B cell (primary cell): ENCODE measurements at regions not wholly inside any gene's neighbourhood (a gene's known extent, or its start where the extent isn't known, plus 50 kb on each side); places are given as distances from the start of the nearest gene placed in this dataset.

Experiments used
- ATAC-seq: fragments of 200-7000 bp; cut with Tn5 transposase; one replicate; pipeline ENCODE4 v1.10.0; 2021; ENCODE audit warnings: low read depth, mild to moderate bottlenecking, moderate number of reproducible peaks, moderate library complexity
- CTCF ChIA-PET: fragments of 350-600 bp; sonication (Branson Sonifier 250); formaldehyde crosslinking; loops from one replicate; lab custom pipeline; 2021; ENCODE audit warnings: antibody characterized with exemption, inconsistent platforms; lab: Charles Lee
- POLR2A ChIA-PET: fragments of 350-600 bp; sonication (Branson Sonifier 250); formaldehyde crosslinking; loops from one replicate; lab custom pipeline; 2021; ENCODE audit warnings: antibody characterized with exemption; lab: Charles Lee
- DNase-seq: peaks from one replicate; pipeline ENCODE4 v3.0.0; 2013
- H2AFZ ChIP-seq: 2 replicates; pipeline ENCODE4 v1.6.1; 2012; ENCODE audit warnings: mild to moderate bottlenecking, low read depth, low read length; ENCODE audit not compliant: insufficient read depth, poor library complexity, severe bottlenecking
- H3K27ac ChIP-seq, 2 donors: 1 replicate in 1 of 2; 2 replicates in 1 of 2; pipeline ENCODE4 v1.5.1; 2012 to 2013; ENCODE audit warnings: low read length in 2 of 2, mild to moderate bottlenecking in 2 of 2, moderate library complexity in 1 of 2
- H3K27me3 ChIP-seq, 4 experiments: fragments of 200-600 bp in 1 of 4; sonication (generic) in 1 of 4; replicated peaks in 1 of 4; 1 replicate in 2 of 4; 2 replicates in 2 of 4; pipeline versions ENCODE4 v1.6.1 to v1.7.0; 2013 to 2016; ENCODE audit warnings: low read length in 3 of 4, mild to moderate bottlenecking in 2 of 4, mixed read lengths in 1 of 4, moderate library complexity in 1 of 4; ENCODE audit not compliant: insufficient read depth in 4 of 4, control insufficient read depth in 3 of 4; ENCODE audit errors: control extremely low read depth in 1 of 4
- H3K36me3 ChIP-seq, 2 experiments: replicated peaks in 1 of 2; 1 replicate in 1 of 2; 2 replicates in 1 of 2; pipeline versions ENCODE4 v1.6.1 to v1.7.1; 2013; ENCODE audit warnings: low read length in 1 of 2; ENCODE audit not compliant: insufficient read depth in 2 of 2, control insufficient read depth in 1 of 2; ENCODE audit errors: control extremely low read depth in 1 of 2, extremely low read depth in 1 of 2
- H3K4me1 ChIP-seq, 2 donors: fragments of 200-600 bp in 1 of 2; sonication (generic) in 1 of 2; 1 replicate in 1 of 2; 2 replicates in 1 of 2; pipeline versions ENCODE4 v1.5.1 to v1.6.1; 2013 to 2017; ENCODE audit warnings: low read length in 2 of 2; ENCODE audit not compliant: control insufficient read depth in 2 of 2, insufficient read depth in 2 of 2
- H3K4me2 ChIP-seq: replicated peaks from 2 replicates; pipeline ENCODE3; 2012; ENCODE audit warnings: mild to moderate bottlenecking, low read depth, low read length; ENCODE audit not compliant: poor library complexity, severe bottlenecking
- H3K4me3 ChIP-seq, 5 experiments: fragments of 200-600 bp in 1 of 5; sonication (generic) in 1 of 5; 1 replicate in 3 of 5; 2 replicates in 2 of 5; pipeline versions ENCODE4 v1.5.1 to v1.7.0; 2011 to 2016; ENCODE audit warnings: low read length in 4 of 5, mild to moderate bottlenecking in 4 of 5, low read depth in 2 of 5, control low read depth in 1 of 5, moderate library complexity in 1 of 5; ENCODE audit not compliant: insufficient read depth in 1 of 5; ENCODE audit errors: control extremely low read depth in 1 of 5, extremely low read depth in 1 of 5
- H3K79me2 ChIP-seq: fragments of 200-600 bp; sonication (generic); one replicate; pipeline ENCODE4 v1.6.0; 2016; ENCODE audit warnings: low read length; ENCODE audit not compliant: control insufficient read depth, insufficient read depth
- H3K9ac ChIP-seq: fragments of 200-600 bp; sonication (generic); 2 replicates; pipeline ENCODE4 v1.6.1; 2017; ENCODE audit warnings: mild to moderate bottlenecking, low read length, moderate library complexity
- H3K9me3 ChIP-seq, 3 donors: one replicate each; pipeline versions ENCODE4 v1.6.1 to v1.7.1; 2013; ENCODE audit warnings: low read length in 2 of 3; ENCODE audit not compliant: control insufficient read depth in 2 of 3, insufficient read depth in 1 of 3; ENCODE audit errors: control extremely low read depth in 1 of 3
- H4K20me1 ChIP-seq: 2 replicates; pipeline ENCODE4 v1.6.0; 2012; ENCODE audit warnings: mild to moderate bottlenecking, low read length; ENCODE audit not compliant: insufficient read depth, control insufficient read depth, poor library complexity, severe bottlenecking
- H3K27ac Mint-ChIP-seq: one replicate; pipeline ENCODE4 v1.8.0; 2021; ENCODE audit warnings: mixed read lengths
- H3K27me3 Mint-ChIP-seq: one replicate; pipeline ENCODE4 v1.8.0; 2021; ENCODE audit warnings: mixed read lengths
- H3K4me1 Mint-ChIP-seq: one replicate; pipeline ENCODE4 v1.8.0; 2021; ENCODE audit warnings: mixed read lengths
- H3K4me3 Mint-ChIP-seq: one replicate; pipeline ENCODE4 v1.8.0; 2021; ENCODE audit warnings: mixed read lengths
- H3K9me3 Mint-ChIP-seq: one replicate; pipeline ENCODE4 v1.8.0; 2022; ENCODE audit warnings: mixed read lengths; ENCODE audit not compliant: insufficient read depth
- EZH2 ChIP-seq: IDR thresholded peaks from 2 replicates; pipeline ENCODE4 v1.6.1; 2012; ENCODE audit warnings: borderline replicate concordance, low read depth, mild to moderate bottlenecking, moderate library complexity, low read length; ENCODE audit not compliant: insufficient read depth, poor library complexity, severe bottlenecking
- WGBS: methylation state at CpG from one replicate; pipeline ENCODE4 v1.1.5; 2013; ENCODE audit warnings: missing lambda C conversion rate; ENCODE audit not compliant: insufficient coverage; 5-methylcytosine and 5-hydroxymethylcytosine counted together
- intact Hi-C: fragments of 100-400 bp; cut with micrococcal nuclease; formaldehyde crosslinking; loops from one replicate; pipeline ENCODE4 v1.10.0; 2022
- TF ChIP-seq, protein P1 (sequence below): fragments of 200-600 bp; IDR thresholded peaks from one replicate; pipeline ENCODE4 v1.8.0; 2022; ENCODE audit warnings: antibody characterized with exemption, mild to moderate bottlenecking

DNA sequence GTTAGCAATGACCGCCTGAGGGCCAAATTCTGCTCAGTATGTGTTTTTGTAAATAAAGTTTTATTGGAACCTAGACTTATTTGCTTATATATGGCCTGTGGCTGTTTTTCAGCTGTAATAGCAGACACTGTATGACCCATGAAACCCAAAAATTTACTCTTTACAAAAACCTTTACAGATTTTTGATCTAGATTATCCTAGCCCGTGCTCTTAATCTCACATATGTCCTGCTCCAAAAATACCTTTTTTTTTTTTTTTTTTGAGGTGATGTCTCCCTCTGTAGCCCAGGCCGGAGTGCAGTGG, 148.0 kb upstream of the ZNF217 start:
- WGBS: no CpG with 5 or more reads among the region's 3 CpGs
- peak overlapping the region; percentile 69 for H3K4me2 ChIP-seq

More for the DNA sequence above, 148.0 kb upstream of the ZNF217 start:
- H3K27ac ChIP-seq: peak overlapping the region in 1 of 2 donors; percentile 77
- H3K4me3 ChIP-seq: no peak overlapping the region
- H3K4me1 Mint-ChIP-seq: peaks cover 56% of the 10 kb centered on the region
- no peaks in the 10 kb centered on the region for H3K9me3 Mint-ChIP-seq
- no peaks in the 10 kb centered on the region for H3K27me3 Mint-ChIP-seq
- ChIA-PET CTCF (interaction anchor here (1.1 to 1.2 kb wide), 3 partner anchors 9 to 163 kb away, joined by 3 read pairs; no protein-coding TSS in a partner anchor), POLR2A (interaction anchor here (0.7 kb wide), 2 partner anchors 12 to 33 kb away, joined by 3 to 5 read pairs; no protein-coding TSS in a partner anchor)
- TF ChIP-seq EZH2: no peak
- TF ChIP-seq, protein P1, sequence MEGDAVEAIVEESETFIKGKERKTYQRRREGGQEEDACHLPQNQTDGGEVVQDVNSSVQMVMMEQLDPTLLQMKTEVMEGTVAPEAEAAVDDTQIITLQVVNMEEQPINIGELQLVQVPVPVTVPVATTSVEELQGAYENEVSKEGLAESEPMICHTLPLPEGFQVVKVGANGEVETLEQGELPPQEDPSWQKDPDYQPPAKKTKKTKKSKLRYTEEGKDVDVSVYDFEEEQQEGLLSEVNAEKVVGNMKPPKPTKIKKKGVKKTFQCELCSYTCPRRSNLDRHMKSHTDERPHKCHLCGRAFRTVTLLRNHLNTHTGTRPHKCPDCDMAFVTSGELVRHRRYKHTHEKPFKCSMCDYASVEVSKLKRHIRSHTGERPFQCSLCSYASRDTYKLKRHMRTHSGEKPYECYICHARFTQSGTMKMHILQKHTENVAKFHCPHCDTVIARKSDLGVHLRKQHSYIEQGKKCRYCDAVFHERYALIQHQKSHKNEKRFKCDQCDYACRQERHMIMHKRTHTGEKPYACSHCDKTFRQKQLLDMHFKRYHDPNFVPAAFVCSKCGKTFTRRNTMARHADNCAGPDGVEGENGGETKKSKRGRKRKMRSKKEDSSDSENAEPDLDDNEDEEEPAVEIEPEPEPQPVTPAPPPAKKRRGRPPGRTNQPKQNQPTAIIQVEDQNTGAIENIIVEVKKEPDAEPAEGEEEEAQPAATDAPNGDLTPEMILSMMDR: no peak
- intact Hi-C loops: no loop called here
- H3K9ac ChIP-seq: no peak overlapping the region
- DNase-seq (no peak), ATAC-seq (no peak)
- H3K4me3 Mint-ChIP-seq: no peak overlapping the region
- H2AFZ ChIP-seq: no peak overlapping the region
- H3K4me1 ChIP-seq: peaks cover 51% of the 10 kb centered on the region in 2 donors
- no peaks in the 10 kb centered on the region for H4K20me1 ChIP-seq
- H3K36me3 ChIP-seq: no peaks in the 10 kb centered on the region
- H3K27ac Mint-ChIP-seq: peak overlapping the region; percentile 73
- H3K9me3 ChIP-seq: no peaks in the 10 kb centered on the region
- no peaks in the 10 kb centered on the region for H3K27me3 ChIP-seq
- H3K79me2 ChIP-seq: no peaks in the 10 kb centered on the region
